ENCODE measurements at regions not wholly inside any gene's neighbourhood (a gene's known extent, or its start where the extent isn't known, plus 50 kb on each side); places are given as distances from the start of the nearest gene placed in this dataset.

GRCh38 chr21:25506261-25506660, 101.0 kb downstream of the MRPL39 start:
- intact Hi-C loops (cut with DNase I; ENCODE audit: low total_unique reads) = no loop called here
- no peak overlapping the region for H3K4me3 ChIP-seq (ENCODE audit: low read depth, poor library complexity, severe bottlenecking)
- no peak for DNase-seq (ENCODE audit: low spot score in 2 of 2)
- 77 to 88% methylated on average over 2 of the region's 2 CpGs for WGBS, 2 donors
- no peak for TF ChIP-seq POLR2A (IDR thresholded peaks at IDR 0.05)
- no peak for TF ChIP-seq CTCF (IDR thresholded peaks at IDR 0.05)

DNA sequence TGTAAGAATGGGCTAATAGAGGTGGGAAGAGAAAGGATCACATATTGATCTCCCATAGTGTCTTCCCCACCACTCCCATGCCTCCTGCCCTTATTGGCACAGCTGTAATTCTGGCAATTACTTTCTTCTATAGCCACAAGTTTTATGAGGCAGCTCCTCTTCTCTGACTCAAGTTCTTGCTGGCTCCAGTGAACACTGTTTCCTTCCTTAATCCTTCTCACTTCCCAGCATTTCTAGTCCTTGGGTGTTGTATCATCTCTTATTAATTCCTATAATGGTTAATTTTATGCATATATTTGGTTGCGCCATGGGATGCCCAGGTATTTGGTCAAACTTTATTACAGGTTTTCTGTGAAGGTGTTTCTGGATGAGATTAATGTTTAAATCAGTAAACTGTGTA, 103.3 kb downstream of the MRPL39 start:
- no peak for DNase-seq (ENCODE audit: low spot score in 2 of 2)
- intact Hi-C loops (cut with DNase I; ENCODE audit: low total_unique reads) = no loop called here
- no peak for TF ChIP-seq CTCF (IDR thresholded peaks at IDR 0.05)
- TF ChIP-seq POLR2A (IDR thresholded peaks at IDR 0.05) = no peak
- no peak overlapping the region for H3K4me3 ChIP-seq (ENCODE audit: low read depth, poor library complexity, severe bottlenecking)
- 100% methylated on average over 1 of the region's 1 CpG for WGBS, 2 donors

DNA sequence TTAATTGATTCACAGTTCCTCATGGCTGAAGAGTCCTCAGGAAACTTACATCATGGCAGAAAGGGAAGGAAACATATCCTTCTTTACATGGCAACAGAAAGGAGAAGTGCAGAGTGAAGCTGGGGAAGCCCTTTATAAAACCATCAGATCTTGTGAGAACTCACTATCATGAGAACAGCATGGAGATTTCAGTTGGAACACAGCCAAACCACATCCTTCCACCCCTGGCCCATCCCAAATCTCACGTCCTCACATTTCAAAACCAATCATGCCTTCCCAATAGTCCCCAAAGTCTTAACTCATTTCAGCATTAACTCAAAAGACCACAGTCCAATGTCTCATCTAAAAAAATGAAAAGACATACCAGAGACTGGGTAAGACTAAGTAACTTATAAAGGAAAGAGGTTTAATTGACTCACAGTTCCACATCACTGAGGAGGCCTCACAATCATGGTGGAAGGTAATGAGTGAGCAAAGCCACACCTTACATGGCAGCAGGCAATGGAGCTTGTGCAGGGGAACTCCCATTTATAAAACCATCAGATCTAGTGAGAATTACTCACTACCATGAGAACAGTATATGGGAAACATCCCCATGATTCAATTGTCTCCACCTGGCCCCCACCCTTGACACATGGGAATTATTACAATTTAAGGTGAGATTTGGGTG, 105.2 kb downstream of the MRPL39 start:
- intact Hi-C loops (cut with DNase I; ENCODE audit: low total_unique reads) = no loop called here
- WGBS, 2 donors = 11 to 14% methylated on average over 1 of the region's 1 CpG
- DNase-seq (ENCODE audit: low spot score in 2 of 2) = no peak

GRCh38 chr21:25501462-25501861, 105.8 kb downstream of the MRPL39 start:
- 48 to 76% methylated on average over 2 of the region's 2 CpGs for WGBS, 2 donors
- no peak for TF ChIP-seq CTCF (IDR thresholded peaks at IDR 0.05)
- no peak for TF ChIP-seq POLR2A (IDR thresholded peaks at IDR 0.05)
- DNase-seq (ENCODE audit: low spot score in 2 of 2) = no peak
- intact Hi-C loops (cut with DNase I; ENCODE audit: low total_unique reads) = no loop called here
- H3K4me3 ChIP-seq (ENCODE audit: low read depth, poor library complexity, severe bottlenecking) = no peak overlapping the region

More for the DNA sequence above, 105.2 kb downstream of the MRPL39 start:
- TF ChIP-seq CTCF (IDR thresholded peaks at IDR 0.05) = no peak
- no peak for TF ChIP-seq POLR2A (IDR thresholded peaks at IDR 0.05)
- H3K4me3 ChIP-seq (ENCODE audit: low read depth, poor library complexity, severe bottlenecking) = no peak overlapping the region

GRCh38 chr21:25500598-25500997, 106.7 kb downstream of the MRPL39 start:
- H3K4me3 ChIP-seq (ENCODE audit: low read depth, poor library complexity, severe bottlenecking) = no peak overlapping the region
- no peak for TF ChIP-seq CTCF (IDR thresholded peaks at IDR 0.05)
- TF ChIP-seq POLR2A (IDR thresholded peaks at IDR 0.05) = no peak
- no peak for DNase-seq (ENCODE audit: low spot score in 2 of 2)
- intact Hi-C loops (cut with DNase I; ENCODE audit: low total_unique reads) = no loop called here
- WGBS, 2 donors = 67 to 73% methylated on average over 2 of the region's 2 CpGs

Measured in lower leg skin (tissue), 4 donors.